ENCODE measurements at regions not wholly inside any gene's neighbourhood (a gene's known extent, or its start where the extent isn't known, plus 50 kb on each side); places are given as distances from the start of the nearest gene placed in this dataset.

GRCh38 chr22:27383896-27384295 is 417.7 kb downstream of the MN1 start:
- TF ChIP-seq CTCF (conservative IDR thresholded peaks at IDR 0.05; ENCODE audit: control insufficient read depth, insufficient read depth, low read depth, low read length) = no peak
- DNase-seq (ENCODE audit: low read depth) = no peak
- no peak overlapping the region for H3K4me3 ChIP-seq (ENCODE audit: control insufficient read depth, low read depth, low read length)

GRCh38 chr22:27385261-27385998 is 416.1 kb downstream of the MN1 start:
- H3K4me3 ChIP-seq (ENCODE audit: control insufficient read depth, low read depth, low read length) = no peak overlapping the region
- no peak for TF ChIP-seq CTCF (conservative IDR thresholded peaks at IDR 0.05; ENCODE audit: control insufficient read depth, insufficient read depth, low read depth, low read length)
- no peak for DNase-seq (ENCODE audit: low read depth)

- no peak for DNase-seq (ENCODE audit: low read depth)
- H3K4me3 ChIP-seq (ENCODE audit: control insufficient read depth, low read depth, low read length) = no peak overlapping the region
- no peak for TF ChIP-seq CTCF (conservative IDR thresholded peaks at IDR 0.05; ENCODE audit: control insufficient read depth, insufficient read depth, low read depth, low read length)
Observed at GRCh38 chr22:27386186-27386585, 415.4 kb downstream of the MN1 start.

- no peak for TF ChIP-seq CTCF (conservative IDR thresholded peaks at IDR 0.05; ENCODE audit: control insufficient read depth, insufficient read depth, low read depth, low read length)
- H3K4me3 ChIP-seq (ENCODE audit: control insufficient read depth, low read depth, low read length) = no peak overlapping the region
- DNase-seq (ENCODE audit: low read depth) = no peak
Observed at GRCh38 chr22:27387561-27387960, 414.0 kb downstream of the MN1 start.

- TF ChIP-seq CTCF (conservative IDR thresholded peaks at IDR 0.05; ENCODE audit: control insufficient read depth, insufficient read depth, low read depth, low read length) = no peak
- H3K4me3 ChIP-seq (ENCODE audit: control insufficient read depth, low read depth, low read length) = no peak overlapping the region
- DNase-seq (ENCODE audit: low read depth) = no peak
Observed at GRCh38 chr22:27388090-27388600, 413.4 kb downstream of the MN1 start.

GRCh38 chr22:27389727-27390075 is 411.9 kb downstream of the MN1 start:
- DNase-seq (ENCODE audit: low read depth) = no peak
- no peak overlapping the region for H3K4me3 ChIP-seq (ENCODE audit: control insufficient read depth, low read depth, low read length)
- no peak for TF ChIP-seq CTCF (conservative IDR thresholded peaks at IDR 0.05; ENCODE audit: control insufficient read depth, insufficient read depth, low read depth, low read length)

Measured in fibroblast of mammary gland (primary cell).